GM12878 (cell line): ENCODE measurements at regions not wholly inside any gene's neighbourhood (a gene's known extent, or its start where the extent isn't known, plus 50 kb on each side); places are given as distances from the start of the nearest gene placed in this dataset.

Experiments used
- ELK1 ChIP-seq: IDR thresholded peaks from 2 replicates; pipeline ENCODE4 v1.6.1; 2012; ENCODE audit warnings: low read depth, low read length, improper control_type of control experiment
- FOXM1 ChIP-seq: IDR thresholded peaks from 2 replicates; pipeline ENCODE4 v1.6.1; 2012; ENCODE audit warnings: low read depth, mild to moderate bottlenecking, inconsistent platforms, low read length, moderate library complexity
- POLR2A ChIP-seq: IDR thresholded peaks from 2 replicates; pipeline ENCODE4 v1.6.1; 2011; ENCODE audit warnings: low read depth, mild to moderate bottlenecking, low read length
- RCOR1 ChIP-seq: conservative IDR thresholded peaks from 2 replicates; pipeline ENCODE4 v1.6.1; 2012; ENCODE audit warnings: low read depth, low read length, improper control_type of control experiment

GRCh38 chr6:164628302-164628931, 681.0 kb downstream of the C6orf118 start:
- TF ChIP-seq POLR2A, result no peak
- no peak for TF ChIP-seq FOXM1
- no peak for TF ChIP-seq ELK1
- TF ChIP-seq RCOR1, result no peak
